SU-DHL-6 (cell line): ENCODE measurements at regions not wholly inside any gene's neighbourhood (a gene's known extent, or its start where the extent isn't known, plus 50 kb on each side); places are given as distances from the start of the nearest gene placed in this dataset.

Experiments
- CTCF ChIP-seq: fragments of 200-600 bp; sonication (generic); IDR thresholded peaks from one replicate; pipeline ENCODE4 v1.5.1; 2017; ENCODE audit warnings: antibody characterized with exemption, mild to moderate bottlenecking, low read length, moderate library complexity; ENCODE audit not compliant: insufficient read depth, poor library complexity, severe bottlenecking
- EZH2phosphoT487 ChIP-seq: fragments of 200-600 bp; sonication (generic), shearing (Covaris generic); conservative IDR thresholded peaks from 2 replicates; pipeline ENCODE4 v1.6.1; 2018; ENCODE audit warnings: mild to moderate bottlenecking, antibody characterized with exemption, low read length, moderate library complexity, mixed read lengths

GRCh38 chr5:93978222-93978621, 236.8 kb upstream of the POU5F2 start:
- TF ChIP-seq CTCF (no peak), EZH2phosphoT487 (no peak)
